ENCODE measurements at regions not wholly inside any gene's neighbourhood (a gene's known extent, or its start where the extent isn't known, plus 50 kb on each side); places are given as distances from the start of the nearest gene placed in this dataset.

DNA sequence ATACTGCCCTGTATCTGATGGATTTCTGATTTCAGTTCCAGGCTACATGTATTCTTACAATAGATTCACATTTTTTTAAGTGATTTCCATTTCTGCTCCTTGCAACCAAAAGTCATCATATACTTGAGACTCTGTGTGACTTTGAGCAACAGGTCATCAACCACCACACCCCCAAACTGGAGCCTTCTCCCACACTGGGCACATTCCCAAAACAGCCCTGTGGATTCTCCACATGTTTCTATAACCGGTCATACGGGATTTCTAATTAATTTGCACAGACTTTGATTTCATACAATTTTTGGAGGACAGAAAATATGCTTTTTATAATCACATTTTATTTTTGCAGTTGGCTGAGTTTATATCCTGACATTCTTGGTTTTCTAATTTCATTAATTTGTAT, 317.2 kb upstream of the ID4 start:
- ChIA-PET CTCF (no interaction called here), POLR2A (ENCODE audit: low non-redundant PET) (no interaction called here)
- no peak overlapping the region for H3K27ac ChIP-seq
- no peak for DNase-seq (ENCODE audit: low spot score)
- TF ChIP-seq, protein P1, sequence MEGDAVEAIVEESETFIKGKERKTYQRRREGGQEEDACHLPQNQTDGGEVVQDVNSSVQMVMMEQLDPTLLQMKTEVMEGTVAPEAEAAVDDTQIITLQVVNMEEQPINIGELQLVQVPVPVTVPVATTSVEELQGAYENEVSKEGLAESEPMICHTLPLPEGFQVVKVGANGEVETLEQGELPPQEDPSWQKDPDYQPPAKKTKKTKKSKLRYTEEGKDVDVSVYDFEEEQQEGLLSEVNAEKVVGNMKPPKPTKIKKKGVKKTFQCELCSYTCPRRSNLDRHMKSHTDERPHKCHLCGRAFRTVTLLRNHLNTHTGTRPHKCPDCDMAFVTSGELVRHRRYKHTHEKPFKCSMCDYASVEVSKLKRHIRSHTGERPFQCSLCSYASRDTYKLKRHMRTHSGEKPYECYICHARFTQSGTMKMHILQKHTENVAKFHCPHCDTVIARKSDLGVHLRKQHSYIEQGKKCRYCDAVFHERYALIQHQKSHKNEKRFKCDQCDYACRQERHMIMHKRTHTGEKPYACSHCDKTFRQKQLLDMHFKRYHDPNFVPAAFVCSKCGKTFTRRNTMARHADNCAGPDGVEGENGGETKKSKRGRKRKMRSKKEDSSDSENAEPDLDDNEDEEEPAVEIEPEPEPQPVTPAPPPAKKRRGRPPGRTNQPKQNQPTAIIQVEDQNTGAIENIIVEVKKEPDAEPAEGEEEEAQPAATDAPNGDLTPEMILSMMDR (conservative IDR thresholded peaks at IDR 0.05; ENCODE audit: low read depth): no peak

DNA sequence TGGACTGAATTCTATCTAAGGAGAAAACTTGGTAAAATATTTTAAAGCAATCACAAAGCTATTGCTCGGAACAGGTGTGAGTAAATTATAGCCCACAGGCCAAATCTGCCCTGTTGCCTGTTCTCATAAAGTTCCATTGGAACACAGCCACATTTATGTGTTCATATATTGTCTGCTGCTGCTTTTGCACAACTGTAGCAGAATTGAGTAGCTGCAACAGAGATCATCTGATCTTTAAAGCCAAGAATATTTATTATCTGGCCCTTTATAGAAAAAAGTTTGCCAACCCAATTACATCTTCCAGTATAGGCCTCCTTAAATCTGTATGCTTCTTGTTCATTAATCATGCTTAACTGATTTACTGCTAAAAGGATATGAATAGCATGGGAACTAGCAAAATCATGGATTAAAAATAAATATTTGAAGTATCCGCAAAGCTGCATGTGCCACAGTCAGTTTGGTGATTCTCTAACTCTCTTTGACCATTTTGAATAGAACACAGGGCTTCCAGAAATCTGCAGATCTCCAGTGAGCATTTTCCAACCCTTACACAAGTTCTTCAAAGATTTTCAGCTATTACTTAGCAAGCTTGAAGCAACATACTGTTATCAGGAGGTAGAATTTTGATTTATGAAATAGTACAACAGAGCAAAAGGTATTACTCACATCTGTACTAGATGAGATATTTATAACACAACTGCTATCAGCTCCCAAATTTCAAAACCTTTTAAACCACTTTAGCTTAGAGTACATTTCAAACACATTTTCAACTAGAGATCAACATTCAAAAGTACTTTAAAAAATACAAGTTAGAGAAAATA, 312.6 kb upstream of the ID4 start:
- no peak for DNase-seq (ENCODE audit: low spot score)
- POLR2A ChIA-PET (ENCODE audit: low non-redundant PET): no interaction called here
- H3K27ac ChIP-seq: no peak overlapping the region
- TF ChIP-seq, protein P1 (conservative IDR thresholded peaks at IDR 0.05; ENCODE audit: low read depth): no peak
- CTCF ChIA-PET: interaction anchor here (0.5 kb wide), 1 partner anchor 88 kb away, joined by 3 read pairs; no protein-coding TSS in a partner anchor

DNA sequence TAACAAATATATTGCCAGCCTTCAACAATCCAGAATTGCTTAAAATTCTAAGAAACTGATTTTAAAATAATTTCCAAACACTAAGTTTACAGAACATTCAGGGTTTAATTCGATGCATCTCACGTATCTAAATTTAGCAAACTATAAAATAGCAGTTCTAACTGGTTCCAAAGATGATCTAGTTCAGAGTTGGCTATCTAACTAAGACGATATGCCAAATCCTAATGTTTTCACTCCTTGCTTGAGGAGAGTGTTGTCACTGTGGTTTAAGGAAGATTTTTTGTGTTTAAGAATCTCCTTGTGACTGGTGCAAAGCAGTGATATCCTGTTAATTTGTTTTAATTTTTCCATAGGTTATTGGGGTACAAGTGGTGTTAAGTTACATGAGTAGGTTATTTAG, 311.5 kb upstream of the ID4 start:
- DNase-seq (ENCODE audit: low spot score): no peak
- TF ChIP-seq, protein P1 (conservative IDR thresholded peaks at IDR 0.05; ENCODE audit: low read depth): no peak
- CTCF ChIA-PET: no interaction called here
- no peak overlapping the region for H3K27ac ChIP-seq
- POLR2A ChIA-PET (ENCODE audit: low non-redundant PET): no interaction called here

DNA sequence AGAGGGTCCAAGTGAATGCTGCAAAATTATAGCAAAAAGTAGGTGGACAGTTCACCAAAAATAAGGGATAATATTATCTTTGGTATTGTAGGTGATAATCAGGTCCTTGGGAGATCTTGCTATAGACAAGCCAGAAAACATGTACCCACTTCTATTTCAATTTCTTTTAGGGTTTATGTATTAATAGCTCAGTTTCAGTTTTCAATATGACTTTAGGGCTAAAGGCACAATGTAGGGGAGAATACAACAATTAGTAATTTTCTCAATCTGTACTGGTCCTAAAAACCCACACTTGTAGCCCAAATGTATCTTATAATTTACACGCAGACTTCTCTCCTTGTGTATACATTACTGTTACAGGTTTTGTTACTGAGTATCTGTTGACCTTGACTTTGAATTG, 307.0 kb upstream of the ID4 start:
- POLR2A ChIA-PET (ENCODE audit: low non-redundant PET): no interaction called here
- CTCF ChIA-PET: interaction anchor here (0.6 kb wide), 1 partner anchor 274 kb away, joined by 4 read pairs; no protein-coding TSS in a partner anchor

DNA sequence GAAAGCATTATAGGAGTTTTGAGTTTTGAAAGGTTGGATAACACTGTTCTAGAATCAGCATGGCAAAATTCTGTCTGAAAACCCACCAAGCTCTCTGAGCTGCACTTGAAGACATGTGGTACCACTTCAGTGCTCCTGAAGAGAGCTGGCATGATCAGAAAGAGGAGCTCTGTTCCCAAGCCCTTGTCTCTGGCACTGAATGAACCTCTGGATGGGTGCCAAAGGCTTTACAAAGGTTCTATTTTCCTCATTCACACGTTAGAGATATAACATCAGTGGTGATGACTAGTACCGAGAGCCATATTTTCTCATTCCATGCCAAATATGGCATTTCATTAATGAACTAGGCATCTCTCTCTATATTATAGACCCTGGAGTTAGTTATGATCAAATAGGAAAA, 301.8 kb upstream of the ID4 start:
- DNase-seq (ENCODE audit: low spot score): no peak
- POLR2A ChIA-PET (ENCODE audit: low non-redundant PET): no interaction called here
- H3K27ac ChIP-seq: no peak overlapping the region
- TF ChIP-seq, protein P1 (conservative IDR thresholded peaks at IDR 0.05; ENCODE audit: low read depth): no peak
- CTCF ChIA-PET: no interaction called here

More for the DNA sequence above, 307.0 kb upstream of the ID4 start:
- no peak overlapping the region for H3K27ac ChIP-seq
- TF ChIP-seq, protein P1 (conservative IDR thresholded peaks at IDR 0.05; ENCODE audit: low read depth): no peak
- no peak for DNase-seq (ENCODE audit: low spot score)

DNA sequence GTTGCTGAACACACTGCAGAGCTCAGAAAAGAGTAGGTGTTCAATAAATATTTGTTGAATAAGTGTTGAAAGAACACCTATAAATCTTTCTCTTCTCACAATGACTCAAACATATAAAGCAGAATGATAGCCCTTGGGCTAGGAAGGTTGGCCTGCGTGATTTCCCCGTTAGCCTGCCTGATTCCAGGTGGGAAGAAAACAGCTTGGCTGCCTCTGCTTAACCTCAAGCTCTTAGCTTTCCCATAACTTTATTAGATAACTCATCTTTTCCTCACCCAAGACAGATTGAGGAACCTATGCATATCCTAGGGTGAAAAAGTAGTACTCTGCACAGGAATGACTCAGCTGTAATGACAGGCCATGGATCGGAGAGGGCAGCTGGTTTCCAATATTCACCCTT, 300.3 kb upstream of the ID4 start:
- ChIA-PET CTCF (no interaction called here), POLR2A (ENCODE audit: low non-redundant PET) (interaction anchor here (0.5 kb wide), 1 partner anchor 122 kb away, joined by 5 read pairs; no protein-coding TSS in a partner anchor)
- TF ChIP-seq, protein P1 (conservative IDR thresholded peaks at IDR 0.05; ENCODE audit: low read depth): no peak
- H3K27ac ChIP-seq: no peak overlapping the region
- peak; percentile 63 for DNase-seq (ENCODE audit: low spot score)

Measured in RWPE1 (cell line).